Suprapubic skin (tissue), 4 donors: ENCODE measurements at regions not wholly inside any gene's neighbourhood (a gene's known extent, or its start where the extent isn't known, plus 50 kb on each side); places are given as distances from the start of the nearest gene placed in this dataset.

Source experiments
- DNase-seq, 2 donors: peaks; one replicate each; pipeline ENCODE4 v3.0.0-alpha.2; 2019; ENCODE audit warnings: low spot score in 2 of 2
- H3K27ac ChIP-seq: fragments of 200-600 bp; sonication (generic); one replicate; pipeline ENCODE4 v1.5.1; 2019
- H3K27me3 ChIP-seq: fragments of 200-600 bp; sonication (generic); one replicate; pipeline ENCODE4 v1.5.1; 2019
- H3K36me3 ChIP-seq: fragments of 200-600 bp; sonication (generic); one replicate; pipeline ENCODE4 v1.5.1; 2019
- H3K4me1 ChIP-seq: fragments of 200-600 bp; sonication (generic); one replicate; pipeline ENCODE4 v1.5.1; 2019
- H3K4me3 ChIP-seq: fragments of 200-600 bp; sonication (generic); one replicate; pipeline ENCODE4 v1.5.1; 2019; ENCODE audit warnings: mild to moderate bottlenecking
- H3K9me3 ChIP-seq: fragments of 200-600 bp; sonication (generic); one replicate; pipeline ENCODE4 v1.5.1; 2019
- EP300 ChIP-seq: sonication (generic); formaldehyde crosslinking; IDR thresholded peaks from one replicate; pipeline ENCODE4 v1.6.1; 2017; ENCODE audit warnings: antibody characterized with exemption
- POLR2A ChIP-seq, 2 donors: fragments of 450-650 bp; IDR thresholded peaks; one replicate each; pipeline ENCODE4 v1.6.1; 2017; ENCODE audit warnings: antibody characterized with exemption in 2 of 2, mild to moderate bottlenecking in 2 of 2, moderate library complexity in 2 of 2
- POLR2AphosphoS5 ChIP-seq, 3 donors: sonication (generic); formaldehyde crosslinking; IDR thresholded peaks; one replicate each; pipeline ENCODE4 v1.6.1; 2017; ENCODE audit warnings: antibody characterized with exemption in 3 of 3
- WGBS: methylation state at CpG from one replicate; pipeline ENCODE4 v1.1.5; 2018; 5-methylcytosine and 5-hydroxymethylcytosine counted together
- TF ChIP-seq, protein P1 (sequence below), 2 donors: fragments of 200-600 bp in 1 of 2; fragments of 450-650 bp in 1 of 2; sonication (generic) in 1 of 2; IDR thresholded peaks; one replicate each; pipeline ENCODE4 v1.5.1; 2016 to 2019; ENCODE audit warnings: antibody characterized with exemption in 2 of 2, mild to moderate bottlenecking in 1 of 2, moderate library complexity in 1 of 2

DNA sequence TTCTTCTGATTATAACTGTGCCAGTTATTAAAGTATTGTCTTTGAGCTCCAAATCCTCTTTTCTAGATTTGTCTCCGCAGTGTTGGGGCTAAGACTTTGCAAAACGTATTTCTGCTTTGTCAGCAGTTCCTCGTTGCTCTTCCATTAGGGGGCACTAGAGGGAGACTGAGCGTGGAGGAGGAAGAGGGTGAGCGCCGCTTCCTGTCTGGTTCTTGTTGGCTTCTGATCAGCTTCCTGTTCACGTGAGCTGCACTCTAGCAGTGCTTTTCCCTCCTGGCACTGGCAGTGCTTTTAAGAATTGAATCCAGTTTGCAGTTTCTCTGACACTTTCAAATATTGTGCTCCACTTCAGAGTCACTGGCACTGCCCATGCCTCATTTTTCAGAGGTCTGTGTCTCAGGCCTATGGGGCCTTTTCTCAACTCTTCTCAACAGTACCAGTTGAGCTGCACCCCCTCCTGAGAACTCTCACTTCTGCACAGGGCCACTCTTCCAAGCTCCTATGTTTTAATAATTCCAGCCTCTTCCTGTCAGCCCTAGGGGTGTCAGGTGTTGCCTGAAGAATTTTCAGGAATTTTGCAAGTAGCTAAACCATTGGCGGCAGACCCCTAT, 54.4 kb upstream of the LCORL start:
- Histone ChIP-seq H3K9me3 (no peaks in the 10 kb centered on the region), H3K27ac (no peak overlapping the region), H3K4me1 (no peaks in the 10 kb centered on the region), H3K4me3 (no peak overlapping the region), H3K27me3 (peaks cover 2% of the 10 kb centered on the region), H3K36me3 (no peaks in the 10 kb centered on the region)
- TF ChIP-seq POLR2A (IDR thresholded peaks at IDR 0.05): no peak
- TF ChIP-seq, protein P1, sequence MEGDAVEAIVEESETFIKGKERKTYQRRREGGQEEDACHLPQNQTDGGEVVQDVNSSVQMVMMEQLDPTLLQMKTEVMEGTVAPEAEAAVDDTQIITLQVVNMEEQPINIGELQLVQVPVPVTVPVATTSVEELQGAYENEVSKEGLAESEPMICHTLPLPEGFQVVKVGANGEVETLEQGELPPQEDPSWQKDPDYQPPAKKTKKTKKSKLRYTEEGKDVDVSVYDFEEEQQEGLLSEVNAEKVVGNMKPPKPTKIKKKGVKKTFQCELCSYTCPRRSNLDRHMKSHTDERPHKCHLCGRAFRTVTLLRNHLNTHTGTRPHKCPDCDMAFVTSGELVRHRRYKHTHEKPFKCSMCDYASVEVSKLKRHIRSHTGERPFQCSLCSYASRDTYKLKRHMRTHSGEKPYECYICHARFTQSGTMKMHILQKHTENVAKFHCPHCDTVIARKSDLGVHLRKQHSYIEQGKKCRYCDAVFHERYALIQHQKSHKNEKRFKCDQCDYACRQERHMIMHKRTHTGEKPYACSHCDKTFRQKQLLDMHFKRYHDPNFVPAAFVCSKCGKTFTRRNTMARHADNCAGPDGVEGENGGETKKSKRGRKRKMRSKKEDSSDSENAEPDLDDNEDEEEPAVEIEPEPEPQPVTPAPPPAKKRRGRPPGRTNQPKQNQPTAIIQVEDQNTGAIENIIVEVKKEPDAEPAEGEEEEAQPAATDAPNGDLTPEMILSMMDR (IDR thresholded peaks at IDR 0.05): no peak
- no peak for DNase-seq
- WGBS: 48% methylated on average over 8 of the region's 8 CpGs

DNA sequence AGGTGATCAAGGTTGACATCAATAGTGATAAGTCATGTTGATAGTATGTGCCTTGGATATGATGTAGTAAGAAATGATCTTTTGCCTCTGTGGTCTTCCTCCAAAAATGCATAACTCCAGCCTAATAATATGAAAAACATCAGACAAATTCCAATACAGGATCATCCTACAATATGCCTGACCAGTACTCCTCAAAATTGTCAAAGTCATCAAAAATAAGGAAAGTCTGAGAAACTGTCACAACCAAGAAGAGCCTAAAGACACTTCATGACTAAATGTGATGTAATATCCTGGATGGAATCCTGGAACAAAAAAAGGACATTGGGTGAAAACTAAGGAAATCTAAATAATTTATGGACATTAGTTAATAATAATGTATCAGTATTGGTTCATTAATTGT, 50.3 kb upstream of the LCORL start:
- H3K4me1 ChIP-seq: no peaks in the 10 kb centered on the region
- no peak overlapping the region for H3K27ac ChIP-seq
- no peaks in the 10 kb centered on the region for H3K27me3 ChIP-seq
- H3K4me3 ChIP-seq: no peak overlapping the region
- TF ChIP-seq POLR2AphosphoS5 (IDR thresholded peaks at IDR 0.05): no peak
- TF ChIP-seq EP300: no peak
- no peak for TF ChIP-seq POLR2A (IDR thresholded peaks at IDR 0.05)
- TF ChIP-seq, protein P1 (IDR thresholded peaks at IDR 0.05): no peak
- DNase-seq: no peak
- H3K36me3 ChIP-seq: no peaks in the 10 kb centered on the region
- no peaks in the 10 kb centered on the region for H3K9me3 ChIP-seq
